GM12874 (cell line): ENCODE measurements at regions not wholly inside any gene's neighbourhood (a gene's known extent, or its start where the extent isn't known, plus 50 kb on each side); places are given as distances from the start of the nearest gene placed in this dataset.

ENCODE experiments used
- TF ChIP-seq, protein P1 (sequence below): IDR thresholded peaks from 2 replicates; pipeline ENCODE4 v1.5.1; 2011; ENCODE audit warnings: low read depth, mild to moderate bottlenecking, control low read depth, low read length, moderate library complexity; ENCODE audit not compliant: insufficient read depth

DNA sequence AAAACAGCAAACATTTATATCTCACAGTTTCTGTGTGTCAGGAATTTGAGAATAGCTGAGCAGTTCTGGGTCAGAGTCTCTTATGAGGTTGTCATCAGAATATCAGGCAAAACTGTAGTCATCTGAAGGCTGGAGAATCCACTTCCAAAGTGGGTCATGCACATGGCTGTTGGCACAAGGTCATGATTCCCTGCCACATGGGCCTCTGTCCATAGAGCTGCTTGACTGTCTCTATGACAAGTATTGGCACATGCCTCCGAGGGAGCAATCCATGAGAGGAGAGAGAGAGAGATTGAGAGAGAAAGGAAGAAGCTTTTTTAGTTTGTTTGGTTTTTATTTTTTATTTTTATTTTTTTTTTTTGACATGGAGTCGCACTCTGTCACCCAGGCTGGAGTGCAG lies 101.8 kb upstream of the DDX18 start:
- TF ChIP-seq, protein P1, sequence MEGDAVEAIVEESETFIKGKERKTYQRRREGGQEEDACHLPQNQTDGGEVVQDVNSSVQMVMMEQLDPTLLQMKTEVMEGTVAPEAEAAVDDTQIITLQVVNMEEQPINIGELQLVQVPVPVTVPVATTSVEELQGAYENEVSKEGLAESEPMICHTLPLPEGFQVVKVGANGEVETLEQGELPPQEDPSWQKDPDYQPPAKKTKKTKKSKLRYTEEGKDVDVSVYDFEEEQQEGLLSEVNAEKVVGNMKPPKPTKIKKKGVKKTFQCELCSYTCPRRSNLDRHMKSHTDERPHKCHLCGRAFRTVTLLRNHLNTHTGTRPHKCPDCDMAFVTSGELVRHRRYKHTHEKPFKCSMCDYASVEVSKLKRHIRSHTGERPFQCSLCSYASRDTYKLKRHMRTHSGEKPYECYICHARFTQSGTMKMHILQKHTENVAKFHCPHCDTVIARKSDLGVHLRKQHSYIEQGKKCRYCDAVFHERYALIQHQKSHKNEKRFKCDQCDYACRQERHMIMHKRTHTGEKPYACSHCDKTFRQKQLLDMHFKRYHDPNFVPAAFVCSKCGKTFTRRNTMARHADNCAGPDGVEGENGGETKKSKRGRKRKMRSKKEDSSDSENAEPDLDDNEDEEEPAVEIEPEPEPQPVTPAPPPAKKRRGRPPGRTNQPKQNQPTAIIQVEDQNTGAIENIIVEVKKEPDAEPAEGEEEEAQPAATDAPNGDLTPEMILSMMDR = no peak

DNA sequence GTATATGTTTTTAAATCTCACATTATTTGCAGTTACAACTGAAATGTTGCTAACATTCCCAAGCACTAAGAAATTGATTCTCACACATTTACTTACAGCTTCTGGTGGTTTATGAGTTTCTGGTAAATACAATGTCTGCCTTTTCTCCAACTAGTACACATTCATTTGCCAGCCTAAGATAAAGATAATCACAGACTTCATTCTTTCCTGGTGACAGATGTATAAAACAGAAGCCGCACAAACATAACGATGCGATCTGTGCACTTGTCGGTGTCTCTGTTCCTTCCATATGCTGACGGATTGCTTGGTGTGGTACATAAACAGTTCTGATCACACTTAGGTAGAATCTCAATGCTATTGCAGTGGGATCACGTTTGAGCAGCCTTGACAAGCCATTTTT lies 100.4 kb upstream of the DDX18 start:
- TF ChIP-seq, protein P1 = no peak

DNA sequence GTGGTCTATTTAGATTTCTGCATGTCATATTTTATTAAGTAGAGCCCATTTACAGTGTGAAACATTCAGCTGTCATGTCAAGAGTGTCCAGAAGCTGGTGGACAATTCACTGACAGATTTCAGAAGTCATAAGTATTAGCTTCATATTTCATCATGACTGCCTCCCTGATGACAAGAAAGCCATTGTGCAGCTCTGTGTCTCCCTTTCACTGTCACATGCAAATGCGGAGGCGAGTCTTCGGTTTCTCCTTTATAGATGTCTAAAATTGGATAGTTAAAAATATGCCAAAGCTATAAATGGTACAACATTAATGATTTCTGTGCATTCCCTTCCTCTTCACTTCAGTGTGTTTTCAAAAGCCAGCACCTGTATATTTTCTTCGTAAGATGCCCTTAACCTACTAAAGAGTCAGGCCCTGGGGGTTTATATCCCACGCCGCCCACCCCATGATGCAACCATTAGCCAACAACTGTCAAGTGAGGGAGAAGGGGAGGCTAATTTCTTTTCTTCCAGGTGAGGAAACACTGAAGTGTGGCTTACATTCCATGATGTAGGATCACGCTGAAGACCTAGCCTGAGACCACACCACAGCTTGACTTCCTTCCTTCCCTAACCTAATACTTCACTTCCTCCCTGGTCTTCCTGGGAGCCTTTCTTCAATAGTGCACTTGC lies 99.6 kb upstream of the DDX18 start:
- TF ChIP-seq, protein P1 = no peak

DNA sequence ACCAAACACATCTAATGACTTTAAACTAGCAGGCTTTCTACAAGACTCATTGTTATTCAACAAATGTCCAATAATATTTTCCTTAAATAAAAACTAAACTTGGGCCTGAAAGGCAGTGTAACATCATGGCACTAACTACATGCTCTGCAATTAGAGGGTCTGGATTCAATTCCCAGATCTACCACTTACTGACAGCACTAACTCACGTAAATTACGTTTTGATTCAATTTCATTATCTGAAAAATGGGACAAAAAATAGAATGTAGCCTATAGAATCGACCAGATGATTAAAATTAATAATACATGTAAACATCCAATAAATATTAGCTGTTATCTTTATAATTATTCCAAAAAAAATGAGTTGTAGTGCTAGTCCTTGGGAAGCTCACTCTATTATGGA lies 98.0 kb upstream of the DDX18 start:
- TF ChIP-seq, protein P1 = no peak

DNA sequence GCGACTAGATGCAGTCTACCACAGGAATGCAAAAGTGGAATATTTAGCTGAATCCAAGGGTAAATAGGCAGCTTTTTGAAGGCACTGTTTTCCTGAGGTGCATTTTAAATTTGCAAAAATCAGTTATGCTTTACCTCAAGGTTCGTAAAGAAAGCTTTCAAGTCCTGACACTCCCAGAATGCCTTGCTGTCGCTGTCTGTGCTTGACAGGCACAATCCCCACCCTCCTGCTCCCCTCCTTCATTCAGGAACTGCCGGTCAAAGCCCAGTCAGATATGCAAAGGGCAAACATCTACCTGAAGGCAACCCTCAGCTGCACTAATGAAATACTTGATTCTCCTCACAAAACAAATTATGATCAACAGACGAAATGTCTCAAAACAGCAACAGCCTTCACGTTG lies 97.4 kb upstream of the DDX18 start:
- TF ChIP-seq, protein P1 = no peak

DNA sequence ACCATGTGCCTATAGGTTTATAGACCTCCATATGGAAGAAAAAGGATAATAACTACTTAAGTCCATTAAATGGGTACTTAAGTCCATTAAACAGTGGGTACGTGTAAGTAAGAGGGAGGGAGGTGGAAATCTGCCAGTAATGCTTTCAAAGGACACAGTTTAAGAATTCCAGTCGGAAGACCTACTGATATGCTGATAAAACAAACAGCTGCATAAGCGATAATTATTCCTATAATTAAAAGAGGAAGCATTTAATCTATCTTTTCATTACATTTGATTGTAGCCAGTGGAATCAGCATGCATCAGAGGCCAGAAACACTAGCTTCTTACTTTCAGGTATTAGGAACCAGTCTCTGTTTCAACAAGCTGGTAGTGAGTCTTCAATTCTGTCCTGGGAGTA lies 96.4 kb upstream of the DDX18 start:
- TF ChIP-seq, protein P1 = no peak

DNA sequence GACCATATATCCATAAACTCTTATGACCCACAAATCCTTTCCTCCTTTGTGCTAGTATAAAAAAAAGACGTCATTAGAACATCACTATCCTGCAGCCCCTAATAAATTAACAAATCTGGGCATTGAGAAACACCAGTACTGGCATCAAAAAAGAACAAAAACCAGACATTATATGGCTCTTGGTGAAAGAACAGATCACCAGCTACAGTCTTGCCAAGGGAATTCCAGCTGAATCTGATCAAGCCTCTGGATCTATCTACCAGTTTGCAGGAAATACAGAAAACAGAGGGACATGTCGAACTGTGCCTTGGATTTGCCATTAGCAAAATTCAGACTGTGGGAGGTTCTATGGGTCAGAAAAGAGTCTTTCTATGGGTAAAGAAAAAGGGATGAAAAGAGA lies 93.7 kb upstream of the DDX18 start:
- TF ChIP-seq, protein P1 = no peak

DNA sequence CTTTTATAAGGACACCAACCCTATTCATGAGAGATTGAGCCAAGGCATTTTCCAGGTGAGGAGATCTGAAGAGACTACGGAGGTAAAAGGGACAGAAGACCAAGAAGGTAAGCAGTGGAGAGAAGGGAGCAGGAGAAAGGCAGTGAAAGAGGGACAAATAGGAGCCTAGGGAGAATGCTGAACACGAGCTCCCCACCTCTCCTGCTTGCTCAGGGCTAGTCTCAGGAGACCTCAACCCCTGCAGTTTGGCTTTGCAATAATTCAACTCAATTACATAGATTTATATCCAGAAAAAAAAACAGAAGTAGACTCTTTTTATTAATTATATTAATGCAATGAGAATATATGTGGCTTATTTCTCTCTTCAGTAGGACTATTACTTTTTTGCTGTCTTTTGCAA lies 91.0 kb upstream of the DDX18 start:
- TF ChIP-seq, protein P1 = no peak
